BJ (cell line): ENCODE measurements at regions not wholly inside any gene's neighbourhood (a gene's known extent, or its start where the extent isn't known, plus 50 kb on each side); places are given as distances from the start of the nearest gene placed in this dataset.

Experiments
- CTCF ChIA-PET: fragments of 350-600 bp; formaldehyde crosslinking; extraction: SDS; loops from one replicate; lab custom pipeline; 2021; ENCODE audit warnings: antibody characterized with exemption, inconsistent platforms; lab: Yijun Ruan, JAX
- POLR2A ChIA-PET: fragments of 300-600 bp; sonication (Branson Sonifier 250); formaldehyde crosslinking; extraction: SDS; loops from one replicate; lab custom pipeline; 2021; ENCODE audit warnings: antibody characterized with exemption; lab: Charles Lee
- DNase-seq: peaks from one replicate; pipeline ENCODE4 v3.0.0-alpha.2; 2011; ENCODE audit warnings: low read depth
- H3K27me3 ChIP-seq: 2 replicates; pipeline ENCODE4 v1.6.0; 2011; ENCODE audit warnings: low read length; ENCODE audit not compliant: control insufficient read depth, insufficient read depth
- H3K36me3 ChIP-seq: 2 replicates; pipeline ENCODE4 v1.5.1; 2011; ENCODE audit warnings: low read length; ENCODE audit not compliant: control insufficient read depth, insufficient read depth
- H3K4me3 ChIP-seq: 2 replicates; pipeline ENCODE4 v1.5.1; 2011; ENCODE audit warnings: low read depth, mild to moderate bottlenecking, control low read depth, low read length
- TF ChIP-seq, protein P1 (sequence below): IDR thresholded peaks from 2 replicates; pipeline ENCODE4 v1.5.1; 2011; ENCODE audit warnings: low read depth, mild to moderate bottlenecking, control low read depth, inconsistent platforms, low read length, moderate library complexity; ENCODE audit not compliant: insufficient read depth

DNA sequence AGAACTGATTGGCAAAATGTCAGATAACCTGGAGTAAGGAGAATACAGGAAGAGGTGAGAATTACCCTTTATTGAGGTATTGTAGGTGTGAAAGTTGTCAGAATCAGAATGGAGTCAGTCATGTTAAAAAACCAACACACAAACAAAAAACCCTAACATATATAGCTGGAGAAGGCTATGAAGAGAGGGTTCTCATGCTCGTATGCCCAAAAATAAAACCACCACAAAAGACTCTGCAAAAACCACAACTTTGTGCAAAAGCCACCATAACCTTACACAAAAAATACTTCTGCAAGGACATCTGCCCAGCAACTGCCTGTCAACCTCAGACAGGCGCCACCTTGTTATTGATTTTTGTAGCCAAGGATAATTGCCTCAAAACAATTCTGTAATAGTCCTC, 136.0 kb downstream of the CD47 start:
- Histone ChIP-seq H3K36me3 (no peaks in the 10 kb centered on the region), H3K27me3 (no peaks in the 10 kb centered on the region), H3K4me3 (no peak overlapping the region)
- CTCF ChIA-PET = no interaction called here
- TF ChIP-seq, protein P1, sequence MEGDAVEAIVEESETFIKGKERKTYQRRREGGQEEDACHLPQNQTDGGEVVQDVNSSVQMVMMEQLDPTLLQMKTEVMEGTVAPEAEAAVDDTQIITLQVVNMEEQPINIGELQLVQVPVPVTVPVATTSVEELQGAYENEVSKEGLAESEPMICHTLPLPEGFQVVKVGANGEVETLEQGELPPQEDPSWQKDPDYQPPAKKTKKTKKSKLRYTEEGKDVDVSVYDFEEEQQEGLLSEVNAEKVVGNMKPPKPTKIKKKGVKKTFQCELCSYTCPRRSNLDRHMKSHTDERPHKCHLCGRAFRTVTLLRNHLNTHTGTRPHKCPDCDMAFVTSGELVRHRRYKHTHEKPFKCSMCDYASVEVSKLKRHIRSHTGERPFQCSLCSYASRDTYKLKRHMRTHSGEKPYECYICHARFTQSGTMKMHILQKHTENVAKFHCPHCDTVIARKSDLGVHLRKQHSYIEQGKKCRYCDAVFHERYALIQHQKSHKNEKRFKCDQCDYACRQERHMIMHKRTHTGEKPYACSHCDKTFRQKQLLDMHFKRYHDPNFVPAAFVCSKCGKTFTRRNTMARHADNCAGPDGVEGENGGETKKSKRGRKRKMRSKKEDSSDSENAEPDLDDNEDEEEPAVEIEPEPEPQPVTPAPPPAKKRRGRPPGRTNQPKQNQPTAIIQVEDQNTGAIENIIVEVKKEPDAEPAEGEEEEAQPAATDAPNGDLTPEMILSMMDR = no peak
- DNase-seq = no peak
- POLR2A ChIA-PET = no interaction called here

DNA sequence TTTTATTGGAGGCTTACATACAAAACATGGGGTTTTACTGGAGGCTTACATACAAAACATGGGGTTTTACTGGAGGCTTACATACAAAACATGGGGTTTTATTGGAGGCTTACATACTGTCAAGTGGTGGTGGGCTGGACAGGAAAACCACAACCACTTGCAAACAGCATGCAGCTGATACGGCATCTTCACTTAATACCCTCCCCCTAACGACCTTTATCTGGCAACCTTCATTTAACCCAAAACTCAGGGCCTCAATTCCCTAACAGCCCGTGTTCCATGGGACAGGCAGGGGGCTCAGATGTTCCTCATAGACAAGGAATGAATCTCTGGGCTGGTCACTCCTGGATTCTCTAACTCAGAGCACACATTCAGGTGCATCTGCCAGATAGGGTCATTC, 137.1 kb downstream of the CD47 start:
- H3K36me3 ChIP-seq = no peaks in the 10 kb centered on the region
- DNase-seq = no peak
- TF ChIP-seq, protein P1 = no peak
- H3K4me3 ChIP-seq = no peak overlapping the region
- ChIA-PET POLR2A (interaction anchor here (0.7 kb wide), 1 partner anchor 24 kb away, joined by 9 read pairs; no protein-coding TSS in a partner anchor), CTCF (no interaction called here)
- H3K27me3 ChIP-seq = no peaks in the 10 kb centered on the region

DNA sequence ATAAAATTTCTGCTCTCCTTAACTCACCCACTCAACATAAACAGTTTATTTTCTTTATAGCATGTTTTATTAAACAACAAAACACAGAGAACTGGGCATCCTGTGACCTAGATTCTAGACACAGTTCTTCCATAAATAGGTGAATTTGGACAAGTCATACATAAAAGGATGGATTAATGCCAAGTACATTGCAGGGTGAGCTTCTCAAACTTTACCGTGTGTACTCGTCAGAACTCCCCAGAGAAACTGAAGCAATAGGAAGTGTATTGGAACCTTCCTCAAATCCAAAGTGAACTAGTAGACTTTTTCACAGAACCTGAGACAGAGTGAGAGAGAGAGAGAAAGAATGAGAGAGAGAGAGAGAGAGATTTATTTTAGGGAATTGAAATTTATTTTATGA, 139.7 kb downstream of the CD47 start:
- ChIA-PET CTCF (interaction anchor here (1.8 kb wide), 1 partner anchor 13 kb away, joined by 6 read pairs; no protein-coding TSS in a partner anchor), POLR2A (no interaction called here)
- no peak for DNase-seq
- no peaks in the 10 kb centered on the region for H3K36me3 ChIP-seq
- TF ChIP-seq, protein P1 = no peak
- H3K4me3 ChIP-seq = no peak overlapping the region
- H3K27me3 ChIP-seq = no peaks in the 10 kb centered on the region

DNA sequence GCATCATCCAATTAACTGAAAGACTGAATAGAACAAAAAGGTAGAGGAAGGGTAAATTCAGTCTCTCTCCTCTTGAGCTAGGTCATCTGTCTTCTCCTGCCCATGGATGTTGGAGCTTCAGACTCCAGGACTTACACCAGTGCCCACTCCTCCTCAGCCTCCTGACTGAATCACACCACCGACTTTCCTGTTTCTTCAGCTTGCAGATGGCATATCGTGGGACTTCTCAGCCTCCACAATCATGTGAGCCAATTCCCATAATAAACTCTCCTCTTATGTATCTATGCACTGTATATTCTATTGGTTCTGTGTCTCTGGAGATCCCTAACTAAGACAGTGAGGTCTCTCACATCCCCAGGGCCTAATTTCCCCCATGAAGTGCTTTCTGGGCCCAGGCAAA, 140.4 kb downstream of the CD47 start:
- TF ChIP-seq, protein P1 = no peak
- H3K36me3 ChIP-seq = no peaks in the 10 kb centered on the region
- ChIA-PET POLR2A (no interaction called here), CTCF (interaction anchor here (0.8 to 1.8 kb wide), 2 partner anchors 12 to 20 kb away, joined by 3 to 6 read pairs; no protein-coding TSS in a partner anchor)
- H3K27me3 ChIP-seq = no peaks in the 10 kb centered on the region
- H3K4me3 ChIP-seq = no peak overlapping the region
- DNase-seq = no peak

DNA sequence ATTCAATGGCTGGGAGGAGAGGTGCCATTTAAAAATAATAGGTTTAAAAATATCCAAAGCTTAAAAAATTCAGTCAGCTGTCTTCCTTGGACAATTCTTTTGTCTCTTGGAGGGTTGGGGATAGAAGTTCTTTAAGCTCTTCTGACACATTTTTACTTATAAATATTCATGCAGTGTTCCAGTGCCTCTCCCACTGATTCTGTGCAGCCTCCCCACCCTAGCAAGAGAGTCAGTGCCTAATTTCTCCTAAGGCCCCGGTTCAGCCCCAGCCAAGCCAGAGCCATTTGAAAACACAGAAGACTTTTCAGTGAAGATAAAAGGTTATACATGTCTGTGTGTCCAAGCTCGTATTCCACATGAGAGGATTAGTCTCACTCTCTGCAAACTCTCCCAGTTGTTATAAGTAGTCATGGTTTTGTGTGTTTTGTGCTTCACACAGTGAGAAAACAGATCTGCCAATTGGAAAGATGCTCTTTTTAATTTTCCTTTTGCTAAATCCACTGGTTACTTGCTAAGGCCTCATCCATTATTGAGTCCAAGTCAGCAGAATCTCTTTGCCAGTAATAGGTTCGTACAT, 141.3 kb downstream of the CD47 start:
- Histone ChIP-seq H3K4me3 (no peak overlapping the region), H3K36me3 (no peaks in the 10 kb centered on the region), H3K27me3 (no peaks in the 10 kb centered on the region)
- TF ChIP-seq, protein P1 = no peak
- ChIA-PET CTCF (interaction anchor here (0.5 kb wide), 1 partner anchor 93 kb away, joined by 3 read pairs; no protein-coding TSS in a partner anchor), POLR2A (no interaction called here)
- no peak for DNase-seq
